GM06990 (cell line): ENCODE measurements at regions not wholly inside any gene's neighbourhood (a gene's known extent, or its start where the extent isn't known, plus 50 kb on each side); places are given as distances from the start of the nearest gene placed in this dataset.

Source experiments
- DNase-seq: peaks from one replicate; pipeline ENCODE4 v3.0.0-alpha.2; 2011; ENCODE audit not compliant: insufficient read length; ENCODE audit errors: extremely low read depth
- H3K27me3 ChIP-seq: replicated peaks from 2 replicates; pipeline ENCODE4 v1.6.0; 2011; ENCODE audit warnings: low read length; ENCODE audit not compliant: control insufficient read depth, insufficient read depth
- H3K36me3 ChIP-seq: 2 replicates; pipeline ENCODE4 v1.5.1; 2011; ENCODE audit warnings: low read length; ENCODE audit not compliant: control insufficient read depth, insufficient read depth
- H3K4me3 ChIP-seq: replicated peaks from 2 replicates; pipeline ENCODE4 v1.5.1; 2011; ENCODE audit warnings: low read depth, mild to moderate bottlenecking, control low read depth, low read length
- TF ChIP-seq, protein P1 (sequence below): IDR thresholded peaks from 2 replicates; pipeline ENCODE4 v1.5.1; 2011; ENCODE audit warnings: low read length, control low read depth, mild to moderate bottlenecking, inconsistent platforms; ENCODE audit not compliant: insufficient read depth, poor library complexity, severe bottlenecking

DNA sequence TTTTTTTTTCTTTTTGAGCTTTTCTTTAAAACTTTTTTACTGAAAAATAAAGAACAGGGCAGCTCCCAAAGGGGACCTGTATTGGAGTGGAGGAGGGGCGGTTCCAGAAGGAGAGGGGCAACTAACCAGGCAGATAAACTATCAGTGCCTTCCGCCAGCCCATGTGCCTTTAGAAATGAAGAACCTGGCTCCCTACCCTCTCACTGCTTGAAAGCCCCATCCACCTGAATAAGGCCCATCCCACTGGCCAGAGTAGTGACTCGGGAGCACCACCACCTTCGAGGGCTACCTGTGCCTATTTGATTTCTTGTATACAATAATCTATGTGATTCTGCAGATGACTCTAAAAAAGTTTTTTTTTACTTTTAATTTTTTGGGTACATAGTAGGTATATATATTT, 276.7 kb downstream of the PSAT1 start:
- Histone ChIP-seq H3K4me3 (no peak overlapping the region), H3K36me3 (no peaks in the 10 kb centered on the region), H3K27me3 (no peaks in the 10 kb centered on the region)
- TF ChIP-seq, protein P1, sequence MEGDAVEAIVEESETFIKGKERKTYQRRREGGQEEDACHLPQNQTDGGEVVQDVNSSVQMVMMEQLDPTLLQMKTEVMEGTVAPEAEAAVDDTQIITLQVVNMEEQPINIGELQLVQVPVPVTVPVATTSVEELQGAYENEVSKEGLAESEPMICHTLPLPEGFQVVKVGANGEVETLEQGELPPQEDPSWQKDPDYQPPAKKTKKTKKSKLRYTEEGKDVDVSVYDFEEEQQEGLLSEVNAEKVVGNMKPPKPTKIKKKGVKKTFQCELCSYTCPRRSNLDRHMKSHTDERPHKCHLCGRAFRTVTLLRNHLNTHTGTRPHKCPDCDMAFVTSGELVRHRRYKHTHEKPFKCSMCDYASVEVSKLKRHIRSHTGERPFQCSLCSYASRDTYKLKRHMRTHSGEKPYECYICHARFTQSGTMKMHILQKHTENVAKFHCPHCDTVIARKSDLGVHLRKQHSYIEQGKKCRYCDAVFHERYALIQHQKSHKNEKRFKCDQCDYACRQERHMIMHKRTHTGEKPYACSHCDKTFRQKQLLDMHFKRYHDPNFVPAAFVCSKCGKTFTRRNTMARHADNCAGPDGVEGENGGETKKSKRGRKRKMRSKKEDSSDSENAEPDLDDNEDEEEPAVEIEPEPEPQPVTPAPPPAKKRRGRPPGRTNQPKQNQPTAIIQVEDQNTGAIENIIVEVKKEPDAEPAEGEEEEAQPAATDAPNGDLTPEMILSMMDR, result no peak
- DNase-seq, result no peak

DNA sequence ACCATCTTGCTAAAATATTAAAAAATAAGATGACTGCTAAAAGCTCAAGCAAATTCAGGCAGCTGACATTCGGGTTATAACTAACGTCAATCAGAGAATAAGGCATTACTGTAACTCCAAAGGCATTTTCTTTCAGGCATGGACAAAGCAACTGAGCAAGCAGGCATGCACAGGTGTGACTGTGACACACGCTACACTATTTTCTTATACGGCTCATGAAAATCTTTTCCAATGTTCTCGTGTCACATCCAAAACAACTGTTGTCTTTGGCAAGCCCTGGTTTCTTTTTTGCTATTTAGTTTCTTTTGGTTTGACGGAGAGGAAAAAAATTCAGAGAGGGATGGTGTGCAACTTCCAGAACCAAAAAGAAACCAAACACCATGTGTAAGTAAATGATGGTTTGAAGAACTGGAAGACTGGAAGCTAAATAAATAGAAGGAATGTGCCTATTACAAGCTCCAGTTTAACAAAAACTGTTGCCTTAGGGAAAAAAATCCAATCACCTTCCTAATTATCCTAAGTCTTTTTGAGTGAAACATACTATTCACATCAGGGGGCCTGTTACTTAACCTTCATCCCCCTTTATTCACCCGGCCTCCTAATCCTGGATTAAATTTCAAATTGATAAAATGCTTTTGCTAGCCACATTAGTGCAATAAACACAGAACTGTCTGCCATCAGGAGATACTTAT, 277.6 kb downstream of the PSAT1 start:
- H3K36me3 ChIP-seq, result no peaks in the 10 kb centered on the region
- DNase-seq, result no peak
- H3K27me3 ChIP-seq, result no peaks in the 10 kb centered on the region
- H3K4me3 ChIP-seq, result no peak overlapping the region
- TF ChIP-seq, protein P1, result no peak

GRCh38 chr9:78575081-78575480, 278.2 kb downstream of the PSAT1 start:
- no peak for DNase-seq
- H3K27me3 ChIP-seq, result no peaks in the 10 kb centered on the region
- TF ChIP-seq, protein P1, result no peak
- no peak overlapping the region for H3K4me3 ChIP-seq
- H3K36me3 ChIP-seq, result no peaks in the 10 kb centered on the region

- DNase-seq, result no peak
- TF ChIP-seq, protein P1, result no peak
- Histone ChIP-seq H3K36me3 (no peaks in the 10 kb centered on the region), H3K4me3 (no peak overlapping the region), H3K27me3 (no peaks in the 10 kb centered on the region)
These were observed 278.8 kb downstream of the PSAT1 start for GRCh38 chr9:78575771-78576170.

DNA sequence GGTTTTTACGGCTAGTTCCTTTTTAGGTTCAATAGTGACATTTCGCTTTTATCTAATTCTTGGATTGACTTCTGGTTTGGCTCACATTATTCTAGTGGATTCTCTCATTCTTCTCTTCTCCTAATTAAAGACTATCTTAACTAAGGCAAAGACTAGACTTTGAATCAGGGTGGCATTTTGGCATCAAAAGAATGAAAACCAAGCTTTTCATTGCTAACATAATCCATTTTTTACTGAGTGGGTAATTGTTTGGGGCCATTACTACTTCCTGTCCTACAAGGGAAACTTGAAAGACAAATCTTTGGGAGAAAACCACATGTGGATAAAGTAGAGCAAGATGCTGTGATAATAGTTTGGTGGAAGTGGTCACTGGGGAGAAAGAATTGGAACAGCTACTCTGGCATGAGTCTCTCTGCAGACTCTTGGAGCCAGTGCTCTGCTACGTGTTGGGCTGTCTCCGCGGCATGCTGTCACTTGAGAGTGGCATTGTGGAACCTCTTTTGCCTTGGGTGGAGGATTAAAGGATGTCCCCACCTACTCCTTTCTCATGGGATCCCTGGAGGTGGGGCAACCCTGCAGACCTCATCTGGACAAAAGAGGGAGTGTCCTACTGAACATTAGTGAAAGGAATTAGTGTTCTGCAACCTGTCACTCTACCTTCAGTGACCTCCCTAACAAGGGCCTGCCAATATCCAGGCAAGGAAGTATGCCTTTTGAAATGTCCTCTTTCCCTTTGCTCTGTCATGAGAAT, 280.4 kb downstream of the PSAT1 start:
- DNase-seq, result no peak
- TF ChIP-seq, protein P1, result no peak
- no peak overlapping the region for H3K4me3 ChIP-seq
- H3K36me3 ChIP-seq, result no peaks in the 10 kb centered on the region
- H3K27me3 ChIP-seq, result no peaks in the 10 kb centered on the region
